Ishikawa (cell line): ENCODE measurements at regions not wholly inside any gene's neighbourhood (a gene's known extent, or its start where the extent isn't known, plus 50 kb on each side); places are given as distances from the start of the nearest gene placed in this dataset.

ENCODE experiments used
- CEBPB ChIP-seq: IDR thresholded peaks from 2 replicates; pipeline ENCODE4 v1.6.1; 2012
- CREB1 ChIP-seq: IDR thresholded peaks from 2 replicates; pipeline ENCODE4 v1.6.1; 2012; ENCODE audit warnings: low read depth
- EGR1 ChIP-seq: IDR thresholded peaks from 2 replicates; pipeline ENCODE4 v1.6.1; 2012
- EP300 ChIP-seq: IDR thresholded peaks from 2 replicates; pipeline ENCODE4 v1.6.1; 2012; ENCODE audit warnings: borderline replicate concordance
- FOXM1 ChIP-seq: IDR thresholded peaks from 2 replicates; pipeline ENCODE4 v1.6.1; 2012; ENCODE audit warnings: low read depth, borderline replicate concordance
- MAX ChIP-seq: IDR thresholded peaks from 2 replicates; pipeline ENCODE4 v1.6.1; 2012
- NFIC ChIP-seq: IDR thresholded peaks from 2 replicates; pipeline ENCODE4 v1.6.1; 2012
- RAD21 ChIP-seq: IDR thresholded peaks from 2 replicates; pipeline ENCODE4 v1.6.1; 2012; ENCODE audit warnings: low read depth
- REST ChIP-seq: IDR thresholded peaks from 2 replicates; pipeline ENCODE4 v1.6.1; 2012; ENCODE audit warnings: low read depth, mild to moderate bottlenecking
- TAF1 ChIP-seq: IDR thresholded peaks from 2 replicates; pipeline ENCODE4 v1.6.1; 2012; ENCODE audit warnings: low read depth, mild to moderate bottlenecking
- TCF12 ChIP-seq: IDR thresholded peaks from 2 replicates; pipeline ENCODE4 v1.6.1; 2012; ENCODE audit warnings: low read depth
- USF1 ChIP-seq: IDR thresholded peaks from 2 replicates; pipeline ENCODE4 v1.6.1; 2012
- YY1 ChIP-seq: IDR thresholded peaks from 2 replicates; pipeline ENCODE4 v1.6.1; 2012; ENCODE audit warnings: low read depth
- ZBTB7A ChIP-seq: IDR thresholded peaks from 2 replicates; pipeline ENCODE4 v1.6.1; 2012; ENCODE audit warnings: low read depth

- TF ChIP-seq EP300 (no peak), TAF1 (no peak), RAD21 (no peak), NFIC (no peak), YY1 (no peak), EGR1 (no peak), MAX (no peak), FOXM1 (no peak), CEBPB (no peak), CREB1 (no peak), ZBTB7A (no peak), USF1 (no peak), REST (no peak), TCF12 (no peak)
Observed at GRCh38 chr3:104257486-104257885, 1109.2 kb upstream of the ALCAM start.
